Hepatocyte (in vitro differentiated cells): ENCODE measurements at regions not wholly inside any gene's neighbourhood (a gene's known extent, or its start where the extent isn't known, plus 50 kb on each side); places are given as distances from the start of the nearest gene placed in this dataset.

ENCODE experiments used
- CTCF ChIP-seq: fragments of 200-600 bp; sonication (generic); IDR thresholded peaks from 2 replicates; pipeline ENCODE4 v1.5.1; 2016; ENCODE audit warnings: antibody characterized with exemption, mild to moderate bottlenecking; ENCODE audit not compliant: poor library complexity
- EZH2 ChIP-seq: fragments of 200-600 bp; sonication (generic); IDR thresholded peaks from 2 replicates; pipeline ENCODE4 v1.6.1; 2016; ENCODE audit warnings: antibody characterized with exemption, mild to moderate bottlenecking, borderline replicate concordance

- TF ChIP-seq CTCF (no peak), EZH2 (no peak)
These were observed 68.8 kb upstream of the SERTAD2 start for GRCh38 chr2:64722291-64723044.
